ENCODE measurements at regions not wholly inside any gene's neighbourhood (a gene's known extent, or its start where the extent isn't known, plus 50 kb on each side); places are given as distances from the start of the nearest gene placed in this dataset.

DNA sequence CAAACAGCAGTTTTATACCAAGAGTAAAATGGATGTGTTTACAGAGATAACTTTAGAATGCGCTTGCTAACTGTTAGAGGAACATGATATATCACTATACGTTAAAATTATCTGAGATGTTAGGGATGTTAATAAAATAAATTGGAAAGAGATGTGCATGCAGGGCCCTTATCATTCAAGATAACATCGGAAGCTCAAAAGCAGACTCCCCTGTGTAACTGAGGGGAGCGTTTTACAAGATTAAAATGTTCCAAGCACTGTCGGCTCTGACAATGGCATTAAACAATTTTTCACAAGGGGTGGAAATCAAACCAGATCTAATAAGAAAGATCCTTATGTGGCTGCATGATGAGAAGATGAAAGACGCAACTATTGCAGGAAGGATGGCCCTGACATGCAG is 53.3 kb upstream of the DCC start:
- no peaks in the 10 kb centered on the region for H3K27me3 Mint-ChIP-seq
- H3K27ac Mint-ChIP-seq: no peak overlapping the region
- DNase-seq: no peak
- no peaks in the 10 kb centered on the region for H3K9me3 Mint-ChIP-seq
- H3K4me3 Mint-ChIP-seq: no peak overlapping the region
- TF ChIP-seq, protein P1, sequence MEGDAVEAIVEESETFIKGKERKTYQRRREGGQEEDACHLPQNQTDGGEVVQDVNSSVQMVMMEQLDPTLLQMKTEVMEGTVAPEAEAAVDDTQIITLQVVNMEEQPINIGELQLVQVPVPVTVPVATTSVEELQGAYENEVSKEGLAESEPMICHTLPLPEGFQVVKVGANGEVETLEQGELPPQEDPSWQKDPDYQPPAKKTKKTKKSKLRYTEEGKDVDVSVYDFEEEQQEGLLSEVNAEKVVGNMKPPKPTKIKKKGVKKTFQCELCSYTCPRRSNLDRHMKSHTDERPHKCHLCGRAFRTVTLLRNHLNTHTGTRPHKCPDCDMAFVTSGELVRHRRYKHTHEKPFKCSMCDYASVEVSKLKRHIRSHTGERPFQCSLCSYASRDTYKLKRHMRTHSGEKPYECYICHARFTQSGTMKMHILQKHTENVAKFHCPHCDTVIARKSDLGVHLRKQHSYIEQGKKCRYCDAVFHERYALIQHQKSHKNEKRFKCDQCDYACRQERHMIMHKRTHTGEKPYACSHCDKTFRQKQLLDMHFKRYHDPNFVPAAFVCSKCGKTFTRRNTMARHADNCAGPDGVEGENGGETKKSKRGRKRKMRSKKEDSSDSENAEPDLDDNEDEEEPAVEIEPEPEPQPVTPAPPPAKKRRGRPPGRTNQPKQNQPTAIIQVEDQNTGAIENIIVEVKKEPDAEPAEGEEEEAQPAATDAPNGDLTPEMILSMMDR (IDR thresholded peaks at IDR 0.05): no peak
- ATAC-seq (ENCODE audit: low read depth): no peak
- ChIA-PET POLR2A (no interaction called here), CTCF (no interaction called here)
- no peaks in the 10 kb centered on the region for H3K36me3 Mint-ChIP-seq (ENCODE audit: low read depth)
- no peaks in the 10 kb centered on the region for H3K4me1 Mint-ChIP-seq
- intact Hi-C loops (cut with micrococcal nuclease): loop anchor here (5.0 kb wide), 1 partner anchor 1464 kb away; the partner anchor contains the start of gene MRO

DNA sequence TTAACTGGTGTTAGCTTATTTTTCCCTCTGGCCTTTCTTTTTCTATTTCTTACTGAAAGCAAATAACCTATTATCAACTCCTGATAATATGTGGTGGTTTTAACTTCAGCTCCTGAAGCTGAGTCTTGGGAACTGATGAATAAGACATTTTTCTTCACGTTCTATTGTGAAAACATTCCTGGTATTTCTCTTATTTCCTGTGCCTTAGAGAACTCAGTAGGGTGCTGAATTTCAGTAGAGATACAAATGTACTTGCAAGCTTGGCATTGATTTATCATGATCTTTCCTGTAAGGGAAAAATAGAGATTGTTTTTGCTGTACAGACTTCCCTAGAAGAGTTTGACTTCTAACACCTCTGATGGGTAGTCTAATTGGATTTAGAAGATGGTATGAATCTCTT is 52.8 kb upstream of the DCC start:
- ChIA-PET CTCF (no interaction called here), POLR2A (no interaction called here)
- no peak for ATAC-seq (ENCODE audit: low read depth)
- intact Hi-C loops (cut with micrococcal nuclease): loop anchor here (5.0 kb wide), 1 partner anchor 1465 kb away; the partner anchor contains the start of gene MRO
- Mint-ChIP-seq H3K4me1 (no peaks in the 10 kb centered on the region), H3K36me3 (ENCODE audit: low read depth) (no peaks in the 10 kb centered on the region), H3K9me3 (no peaks in the 10 kb centered on the region), H3K4me3 (no peak overlapping the region), H3K27ac (no peak overlapping the region), H3K27me3 (no peaks in the 10 kb centered on the region)
- no peak for DNase-seq
- TF ChIP-seq, protein P1 (IDR thresholded peaks at IDR 0.05): no peak

DNA sequence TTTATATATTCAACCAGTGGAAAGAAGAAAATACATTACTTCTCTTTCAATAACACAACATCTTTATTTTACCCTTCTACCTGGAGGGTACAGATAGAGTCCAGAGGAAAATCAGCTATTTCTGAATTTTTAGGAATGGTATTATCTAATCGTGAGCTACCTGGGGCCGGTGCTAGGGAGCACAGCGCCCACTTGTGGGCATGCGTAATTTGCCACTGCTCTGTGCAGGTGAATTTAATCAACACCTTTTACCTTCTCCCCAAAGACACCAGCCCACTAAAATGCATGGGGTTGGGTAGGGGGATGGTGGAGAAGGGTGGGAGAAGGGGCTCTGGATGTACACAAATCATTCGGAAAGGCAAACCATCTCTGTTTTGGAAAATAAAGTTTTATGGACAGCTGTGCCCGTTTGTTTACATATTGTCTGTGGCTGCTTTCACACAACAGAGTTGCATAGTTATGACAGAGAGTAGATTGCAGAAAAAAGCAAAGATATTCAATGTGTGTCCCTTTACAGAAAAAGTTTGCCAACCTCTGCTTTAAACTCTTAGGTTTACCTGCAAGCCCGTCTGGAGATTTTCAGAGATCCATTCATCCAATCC is 51.5 kb upstream of the DCC start:
- Mint-ChIP-seq H3K27me3 (no peaks in the 10 kb centered on the region), H3K9me3 (no peaks in the 10 kb centered on the region), H3K36me3 (ENCODE audit: low read depth) (no peaks in the 10 kb centered on the region), H3K27ac (no peak overlapping the region), H3K4me3 (no peak overlapping the region), H3K4me1 (no peaks in the 10 kb centered on the region)
- intact Hi-C loops (cut with micrococcal nuclease): loop anchor here (5.0 kb wide), 1 partner anchor 1466 kb away; the partner anchor contains the start of gene MRO
- ATAC-seq (ENCODE audit: low read depth) (no peak), DNase-seq (no peak)
- POLR2A ChIA-PET: no interaction called here
- TF ChIP-seq, protein P1 (IDR thresholded peaks at IDR 0.05): no peak
- CTCF ChIA-PET: interaction anchor here (2.0 kb wide), 1 partner anchor 620 kb away, joined by 9 read pairs; no protein-coding TSS in a partner anchor

GRCh38 chr18:52289392-52289791 is 50.6 kb upstream of the DCC start:
- Mint-ChIP-seq H3K27me3 (no peaks in the 10 kb centered on the region), H3K36me3 (ENCODE audit: low read depth) (no peaks in the 10 kb centered on the region), H3K4me1 (no peaks in the 10 kb centered on the region), H3K9me3 (no peaks in the 10 kb centered on the region), H3K4me3 (no peak overlapping the region), H3K27ac (no peak overlapping the region)
- intact Hi-C loops (cut with micrococcal nuclease): loop anchor here (5.0 kb wide), 1 partner anchor 1467 kb away; the partner anchor contains the start of gene MRO
- CTCF ChIA-PET: interaction anchor here (1.2 to 2.0 kb wide), 2 partner anchors 621 to 1179 kb away, joined by 4 to 9 read pairs; no protein-coding TSS in a partner anchor
- ATAC-seq (ENCODE audit: low read depth): no peak
- POLR2A ChIA-PET: no interaction called here
- TF ChIP-seq, protein P1 (IDR thresholded peaks at IDR 0.05): no peak
- no peak for DNase-seq

Data from activated B cell treated with CpG ODN at 0.5 μM for 24 hours (primary cell).